ENCODE measurements at regions not wholly inside any gene's neighbourhood (a gene's known extent, or its start where the extent isn't known, plus 50 kb on each side); places are given as distances from the start of the nearest gene placed in this dataset.

DNA sequence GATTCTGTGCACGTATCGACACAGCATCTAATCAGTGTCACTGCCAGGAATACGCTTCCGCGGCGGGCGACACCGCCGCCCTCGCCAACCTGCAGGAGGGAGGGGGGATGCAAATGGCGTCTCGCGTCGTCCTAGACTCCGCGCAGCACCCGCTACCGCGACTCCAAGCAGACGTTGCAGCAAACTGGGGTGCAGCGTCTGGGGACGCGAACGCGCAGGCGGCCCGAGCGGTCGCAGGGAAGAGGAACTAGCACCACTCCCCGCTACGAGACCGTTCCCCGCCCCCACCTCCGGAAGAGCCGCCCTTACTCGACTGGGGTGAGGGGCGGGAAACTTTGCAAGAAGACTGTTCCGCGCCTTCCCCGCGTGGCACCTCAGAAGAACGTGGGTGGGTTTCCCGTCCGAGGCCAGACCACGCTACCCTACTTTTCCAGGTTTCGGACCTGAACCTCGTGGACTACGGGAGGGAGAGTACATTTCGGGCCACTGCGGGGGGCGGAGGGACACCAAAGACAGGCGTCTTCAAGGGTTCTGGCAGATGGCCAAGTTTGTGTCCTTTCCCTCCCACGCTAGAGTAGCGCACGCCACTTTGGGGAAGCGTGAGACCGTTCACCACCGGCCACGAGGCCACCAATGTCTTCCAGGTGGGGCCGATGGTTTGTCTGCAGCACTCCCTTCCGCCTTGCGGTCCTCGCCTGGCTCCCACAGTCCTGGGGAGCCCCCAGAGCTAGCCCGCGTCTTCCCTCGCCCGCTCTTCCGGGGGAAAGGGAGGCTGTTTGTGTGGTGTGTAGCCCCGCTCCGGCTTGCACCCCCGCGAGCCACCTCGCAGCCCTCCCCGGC, 78.0 kb upstream of the BCOR start:
- peak; percentile 82 to 86 for DNase-seq

- peak in 1 of 2 donors; percentile 49 for DNase-seq
Measured at GRCh38 chrX:40174854-40175510, 77.2 kb upstream of the BCOR start.

GRCh38 chrX:40174001-40174853, 76.5 kb upstream of the BCOR start:
- DNase-seq = peak; percentile 50 to 67

- DNase-seq = no peak
Measured at GRCh38 chrX:40173143-40174000, 75.6 kb upstream of the BCOR start.

GRCh38 chrX:40172401-40173142, 74.8 kb upstream of the BCOR start:
- peak in 1 of 2 donors; percentile 39 for DNase-seq

- DNase-seq = peak; percentile 57 to 58
Measured at GRCh38 chrX:40171513-40172400, 74.0 kb upstream of the BCOR start.

- peak in 1 of 2 donors; percentile 32 for DNase-seq
Measured at GRCh38 chrX:40170830-40171512, 73.2 kb upstream of the BCOR start.

DNA sequence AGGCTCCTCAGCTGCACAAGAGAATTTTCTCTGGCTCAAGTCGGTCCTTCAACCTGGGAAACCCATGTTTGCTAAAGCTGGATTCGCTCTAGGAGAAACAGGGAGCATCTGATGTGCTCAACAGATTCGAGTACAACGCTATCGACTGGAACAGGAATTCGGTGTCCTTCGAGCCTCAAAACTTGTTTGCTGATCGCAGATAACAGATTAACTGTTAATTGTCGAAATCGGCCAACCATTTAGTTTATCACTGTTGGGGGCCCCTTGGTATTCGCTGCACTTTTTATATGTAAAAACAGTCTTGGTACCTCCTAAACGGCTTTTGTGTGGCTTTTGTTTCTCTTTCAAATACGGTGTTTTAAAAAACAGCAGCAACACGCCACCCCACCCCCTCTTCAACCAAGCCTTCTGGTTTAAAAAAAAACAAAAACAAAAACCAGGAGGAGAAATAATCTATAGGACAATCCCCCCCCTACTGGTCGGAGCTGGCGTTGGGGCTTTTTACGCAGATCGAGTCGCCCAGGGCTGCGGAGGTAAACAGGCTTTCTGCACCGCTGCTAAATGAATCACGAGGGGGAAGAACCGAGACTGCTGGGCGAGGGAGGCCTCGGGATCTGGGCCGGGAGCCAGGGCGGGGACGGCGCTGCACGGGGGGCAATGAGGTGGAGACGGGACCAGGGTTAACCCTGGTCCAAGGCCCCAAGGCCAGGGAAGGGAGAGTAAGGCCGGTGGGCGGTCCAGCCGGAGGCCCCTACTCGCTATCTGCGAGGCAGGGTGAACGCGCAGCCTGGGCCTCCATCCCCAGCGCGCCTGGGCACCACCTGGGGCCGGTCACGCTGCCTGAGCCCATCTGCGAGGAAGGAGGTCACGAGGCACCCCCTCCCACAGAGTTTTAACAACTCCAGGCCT, 71.7 kb upstream of the BCOR start:
- DNase-seq = peak; percentile 85 to 86

- no peak for DNase-seq
Measured at GRCh38 chrX:40168480-40169011, 70.8 kb upstream of the BCOR start.

- no peak for DNase-seq
Measured at GRCh38 chrX:40167850-40168479, 70.2 kb upstream of the BCOR start.

- peak; percentile 60 to 74 for DNase-seq
Measured at GRCh38 chrX:40167233-40167849, 69.6 kb upstream of the BCOR start.

DNA sequence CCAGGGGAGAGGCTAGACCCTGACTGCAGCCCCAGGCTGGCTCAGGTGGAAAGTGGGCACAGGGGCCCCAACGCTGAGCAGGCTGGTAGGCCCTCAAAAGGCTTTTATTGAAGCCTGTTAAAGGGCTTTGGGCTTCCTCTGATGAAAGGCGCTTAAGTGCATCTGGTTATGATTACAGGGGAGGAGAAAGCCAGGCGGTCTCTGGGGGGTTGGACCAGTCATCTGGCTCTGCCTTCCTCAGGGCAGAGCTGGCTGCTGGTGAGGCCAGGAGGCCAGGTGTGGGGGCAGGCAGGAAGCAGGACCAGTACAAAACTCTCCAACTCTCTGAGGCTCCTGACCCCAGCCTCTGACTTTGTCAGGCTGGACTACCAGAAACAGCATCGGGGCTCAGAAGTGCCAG, 68.8 kb upstream of the BCOR start:
- no peak for DNase-seq

GRCh38 chrX:40165861-40166260, 68.1 kb upstream of the BCOR start:
- DNase-seq = no peak

DNA sequence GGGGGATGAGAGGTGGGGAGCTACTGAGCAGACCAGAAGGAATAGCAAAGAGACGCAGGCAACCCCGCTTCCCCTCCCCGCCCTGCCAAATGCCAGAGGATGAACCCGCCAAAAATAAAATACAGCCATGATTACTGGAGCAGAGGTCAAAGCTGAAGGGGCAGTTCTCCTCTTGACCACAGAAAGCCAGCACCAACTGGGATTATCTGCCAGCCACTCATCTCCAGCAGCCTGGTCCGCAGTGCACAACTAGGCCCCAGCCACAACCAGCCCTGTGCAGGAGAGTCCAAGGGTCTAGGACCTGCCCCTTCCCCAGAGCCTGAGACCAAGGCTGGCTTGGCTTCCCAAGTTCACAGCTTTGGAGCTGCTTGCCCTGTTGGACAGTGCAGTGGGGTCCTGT, 67.4 kb upstream of the BCOR start:
- DNase-seq = no peak

GRCh38 chrX:40164751-40165150, 67.0 kb upstream of the BCOR start:
- DNase-seq = no peak

GRCh38 chrX:40158036-40158706, 60.4 kb upstream of the BCOR start:
- peak in 1 of 2 donors; percentile 52 for DNase-seq
